Mononuclear cell (primary cell): ENCODE measurements at regions not wholly inside any gene's neighbourhood (a gene's known extent, or its start where the extent isn't known, plus 50 kb on each side); places are given as distances from the start of the nearest gene placed in this dataset.
"Not testable (repeated sequence)": the region's sequence is repeated elsewhere in the genome, so short reads cannot be mapped to it uniquely, and the experiment has no call there.

Experiments
- H3K27me3 ChIP-seq: 2 replicates; pipeline ENCODE4 v1.6.0; 2011; ENCODE audit warnings: low read length, control low read depth; ENCODE audit not compliant: insufficient read depth
- H3K4me1 ChIP-seq: 2 replicates; pipeline ENCODE4 v1.5.1; 2011; ENCODE audit warnings: mild to moderate bottlenecking, low read length, control low read depth; ENCODE audit not compliant: insufficient read depth
- H3K4me3 ChIP-seq: 2 replicates; pipeline ENCODE4 v1.5.1; 2011; ENCODE audit warnings: mild to moderate bottlenecking, low read length, moderate library complexity
- H3K9me3 ChIP-seq: 2 replicates; pipeline ENCODE4 v1.5.1; 2011; ENCODE audit warnings: low read depth, mild to moderate bottlenecking, control low read depth, low read length

DNA sequence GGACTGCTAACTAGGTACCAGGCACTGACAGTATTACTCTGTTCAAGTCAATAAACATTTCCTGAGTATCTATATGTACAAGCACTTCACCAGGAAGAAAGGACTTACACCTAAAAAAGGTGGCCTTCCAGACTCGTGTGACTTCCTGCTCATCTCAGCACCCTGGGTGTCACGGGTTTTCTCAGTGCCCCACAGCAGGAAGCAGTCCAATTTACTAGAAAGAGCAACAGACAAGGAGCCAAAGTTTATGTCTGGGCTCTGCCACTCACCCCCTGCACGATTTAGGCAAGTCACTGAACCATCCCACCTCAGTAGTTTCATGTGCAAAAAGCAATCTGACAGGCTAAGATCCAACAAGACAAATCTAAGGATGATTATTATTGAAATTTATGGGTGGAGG lies 92.4 kb downstream of the TMEM215 start:
- no peaks in the 10 kb centered on the region for H3K9me3 ChIP-seq
- no peaks in the 10 kb centered on the region for H3K4me1 ChIP-seq
- no peaks in the 10 kb centered on the region for H3K27me3 ChIP-seq

DNA sequence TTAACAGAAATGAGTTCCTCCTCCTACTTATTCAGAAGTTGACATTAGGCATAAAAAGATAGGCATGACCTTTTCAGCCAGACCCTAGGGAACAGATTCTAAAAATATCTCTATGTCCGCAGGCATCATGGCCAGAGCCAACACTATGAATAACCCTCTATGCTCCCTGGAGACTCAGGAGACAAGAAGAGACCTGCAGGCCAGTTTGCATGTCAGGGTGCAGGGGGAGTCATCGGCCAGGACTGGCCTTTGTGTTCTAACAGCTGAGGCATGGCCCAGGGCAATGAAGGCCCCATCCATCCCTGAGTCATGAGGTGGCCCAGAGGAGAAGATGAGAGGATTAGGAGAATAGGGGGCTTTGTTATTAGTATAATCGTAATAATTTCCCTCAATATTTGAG lies 93.8 kb downstream of the TMEM215 start:
- no peaks in the 10 kb centered on the region for H3K27me3 ChIP-seq
- no peaks in the 10 kb centered on the region for H3K9me3 ChIP-seq
- no peaks in the 10 kb centered on the region for H3K4me1 ChIP-seq
- H3K4me3 ChIP-seq, result no peak overlapping the region

More for the DNA sequence above, 92.4 kb downstream of the TMEM215 start:
- H3K4me3 ChIP-seq, result no peak overlapping the region

DNA sequence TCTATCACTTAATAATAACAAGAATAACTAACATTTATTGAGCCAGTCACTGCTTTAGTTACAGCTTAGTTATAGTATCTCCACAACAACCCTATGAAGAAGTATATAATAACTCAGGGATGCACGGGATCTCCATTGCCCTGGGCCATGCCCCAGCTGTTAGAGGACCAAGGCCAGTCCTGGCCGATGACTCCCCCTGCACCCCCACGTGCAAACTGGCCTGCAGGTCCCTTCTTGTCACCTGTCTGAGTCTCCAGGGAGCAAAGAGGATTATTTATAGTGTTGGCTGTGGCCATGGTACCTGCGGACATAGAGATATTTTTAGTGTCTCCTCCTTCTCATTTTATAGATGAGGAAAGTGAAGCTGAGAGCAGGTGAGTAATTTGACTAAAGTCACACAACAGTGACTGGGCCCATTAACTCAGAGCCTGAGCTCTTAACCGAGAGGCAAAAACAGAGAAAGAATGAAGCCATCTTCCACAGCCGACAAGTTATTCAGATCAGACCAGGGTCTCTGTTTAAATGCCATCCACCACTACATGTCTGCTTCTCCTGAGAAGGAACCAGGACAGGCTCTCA lies 94.4 kb downstream of the TMEM215 start:
- no peaks in the 10 kb centered on the region for H3K4me1 ChIP-seq
- no peak overlapping the region for H3K4me3 ChIP-seq
- H3K9me3 ChIP-seq, result no peaks in the 10 kb centered on the region
- no peaks in the 10 kb centered on the region for H3K27me3 ChIP-seq

DNA sequence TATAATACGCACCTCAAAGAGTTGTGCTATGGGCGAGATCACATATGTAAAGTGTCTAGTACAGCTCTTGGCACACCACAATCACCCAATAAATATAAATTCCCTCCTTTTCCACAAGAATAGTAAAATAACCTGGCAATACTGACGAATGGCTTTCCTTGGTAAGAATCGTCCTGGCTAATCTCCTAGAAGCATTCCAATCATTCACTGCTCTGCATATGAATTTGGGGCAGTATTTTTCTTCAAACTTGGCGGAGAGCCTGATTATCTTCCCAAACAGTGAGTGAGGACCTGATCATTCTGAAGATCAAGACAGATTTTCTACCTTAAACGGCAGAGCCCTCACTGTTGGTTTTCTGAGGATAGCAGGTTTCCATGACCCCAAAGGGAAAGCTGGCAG lies 96.0 kb downstream of the TMEM215 start:
- H3K4me1 ChIP-seq, result no peaks in the 10 kb centered on the region
- H3K9me3 ChIP-seq, result no peaks in the 10 kb centered on the region
- no peaks in the 10 kb centered on the region for H3K27me3 ChIP-seq
- H3K4me3 ChIP-seq, result no peak overlapping the region

DNA sequence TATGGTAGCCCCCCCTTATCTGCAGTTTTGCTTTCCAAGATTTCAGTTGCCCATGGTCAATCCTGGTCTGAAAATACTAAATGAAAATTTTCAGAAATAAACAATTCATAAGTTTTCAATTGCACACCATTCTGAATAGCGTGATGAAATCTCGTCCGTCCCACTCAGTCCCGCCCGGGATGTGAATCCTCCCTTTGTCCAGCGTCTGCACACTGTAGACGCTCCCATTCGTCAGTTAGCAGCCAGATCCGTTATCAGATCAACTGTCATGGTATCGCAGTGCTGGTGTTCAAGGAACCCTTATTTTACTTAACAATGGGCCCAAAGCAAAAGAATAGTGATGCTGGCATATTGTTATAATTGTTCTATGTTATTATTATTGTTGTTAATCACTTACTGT lies 98.6 kb downstream of the TMEM215 start:
- Histone ChIP-seq H3K4me3 (no peak overlapping the region), H3K9me3 (no peaks in the 10 kb centered on the region), H3K4me1 (no peaks in the 10 kb centered on the region), H3K27me3 (no peaks in the 10 kb centered on the region)

DNA sequence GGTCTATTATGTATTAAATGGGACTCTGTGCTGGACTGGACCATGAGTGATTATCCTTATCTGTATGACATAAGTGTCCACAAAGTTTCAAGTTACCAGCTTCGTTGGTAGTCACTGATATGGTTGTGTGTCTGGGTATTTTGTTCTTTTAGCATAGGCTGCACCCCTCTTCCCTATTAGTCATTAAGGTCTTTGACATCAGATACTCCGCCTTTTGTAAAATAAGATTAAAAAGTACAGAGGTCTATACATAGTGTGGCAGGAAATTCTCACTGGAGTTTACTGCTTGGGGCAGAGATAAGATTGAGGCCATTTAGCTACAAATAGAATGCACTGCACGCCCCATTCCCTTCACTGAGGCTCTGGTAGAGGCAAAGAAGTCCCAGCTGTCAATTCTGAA lies 99.4 kb downstream of the TMEM215 start:
- no peak overlapping the region for H3K4me3 ChIP-seq
- H3K4me1 ChIP-seq, result no peaks in the 10 kb centered on the region
- H3K27me3 ChIP-seq, result no peaks in the 10 kb centered on the region
- no peaks in the 10 kb centered on the region for H3K9me3 ChIP-seq

DNA sequence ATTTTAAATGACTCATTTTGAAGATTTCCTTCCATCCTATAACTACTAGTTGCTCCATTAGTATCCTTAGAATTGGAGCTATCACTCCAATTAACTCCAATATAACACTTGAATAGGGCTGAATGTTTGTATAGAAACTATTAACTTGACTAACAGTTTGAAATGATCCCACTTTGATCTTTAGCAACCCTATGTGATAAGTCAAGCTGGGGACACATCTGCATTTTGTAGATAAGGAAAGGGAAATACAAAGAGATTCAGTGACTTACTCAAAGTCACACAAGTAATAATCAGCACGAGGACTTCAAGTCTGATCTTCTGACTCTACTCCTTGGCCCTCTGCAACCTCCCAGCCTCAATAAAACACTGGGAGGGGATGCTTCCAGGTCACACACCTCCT lies 101.1 kb downstream of the TMEM215 start:
- Histone ChIP-seq H3K4me3 (no peak overlapping the region), H3K27me3 (no peaks in the 10 kb centered on the region), H3K9me3 (no peaks in the 10 kb centered on the region), H3K4me1 (no peaks in the 10 kb centered on the region)

DNA sequence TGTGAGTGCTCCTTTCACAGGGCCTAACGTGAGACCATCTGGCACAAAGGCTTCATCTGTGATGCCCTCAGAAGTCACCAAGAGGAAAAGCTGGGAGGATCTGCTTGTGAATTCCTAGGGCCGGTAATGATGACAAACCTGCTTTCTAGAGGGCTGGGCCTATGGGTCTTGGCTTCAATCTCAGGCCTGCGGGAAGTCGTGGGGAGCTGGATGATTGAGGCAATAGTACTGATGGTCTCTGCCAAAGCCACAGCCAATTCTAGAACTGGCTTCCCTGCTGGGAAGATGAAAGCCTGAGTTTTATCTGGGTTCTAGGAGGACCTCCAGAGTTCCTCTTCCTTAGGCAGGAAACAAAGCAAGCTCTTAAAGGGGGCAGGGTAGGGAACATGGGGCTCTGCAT lies 102.7 kb downstream of the TMEM215 start:
- H3K4me3 ChIP-seq, result no peak overlapping the region
- no peaks in the 10 kb centered on the region for H3K27me3 ChIP-seq
- no peaks in the 10 kb centered on the region for H3K9me3 ChIP-seq
- no peaks in the 10 kb centered on the region for H3K4me1 ChIP-seq

DNA sequence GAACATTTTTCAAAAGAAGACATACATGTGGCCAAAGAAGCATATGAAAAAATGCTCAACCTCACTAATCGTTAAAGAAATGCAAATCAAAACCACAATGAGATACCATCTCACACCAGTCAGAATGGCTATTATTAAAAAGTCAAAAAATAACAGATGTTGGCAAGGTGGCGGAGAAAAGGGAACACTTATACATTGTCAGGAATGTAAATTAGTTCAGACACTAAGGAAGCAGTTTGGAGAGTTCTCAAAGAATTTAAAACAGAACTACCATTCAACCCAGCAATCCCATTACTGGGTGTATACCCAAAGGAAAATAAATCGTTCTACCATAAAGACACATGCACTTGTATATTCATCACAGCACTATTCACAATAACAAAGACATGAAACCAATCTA lies 106.9 kb downstream of the APTX start:
- H3K4me3 ChIP-seq, H3K27me3 ChIP-seq, H3K9me3 ChIP-seq, H3K4me1 ChIP-seq: not testable (repeated sequence)

DNA sequence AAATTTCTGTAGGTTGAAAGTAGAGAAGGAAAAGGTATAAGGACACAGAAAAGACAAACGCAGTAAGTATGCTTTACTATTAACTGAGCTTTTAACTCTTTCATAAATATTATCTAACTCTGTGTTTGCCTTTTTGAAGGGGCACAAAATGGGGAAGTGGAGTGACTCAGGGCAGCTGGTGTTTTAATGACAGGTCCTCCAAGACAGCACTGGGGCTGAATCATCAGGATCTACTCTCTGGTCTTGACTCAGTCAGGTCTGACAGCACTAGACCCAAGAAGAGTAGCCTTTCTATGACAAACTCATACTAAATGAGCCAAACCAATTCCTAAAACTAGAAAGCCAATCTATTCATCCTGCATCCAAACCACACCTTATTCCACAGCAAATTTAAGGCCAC lies 102.2 kb downstream of the APTX start:
- H3K4me3 ChIP-seq, result no peak overlapping the region
- H3K4me1 ChIP-seq, result no peaks in the 10 kb centered on the region
- no peaks in the 10 kb centered on the region for H3K9me3 ChIP-seq
- peaks cover 25% of the 10 kb centered on the region for H3K27me3 ChIP-seq

DNA sequence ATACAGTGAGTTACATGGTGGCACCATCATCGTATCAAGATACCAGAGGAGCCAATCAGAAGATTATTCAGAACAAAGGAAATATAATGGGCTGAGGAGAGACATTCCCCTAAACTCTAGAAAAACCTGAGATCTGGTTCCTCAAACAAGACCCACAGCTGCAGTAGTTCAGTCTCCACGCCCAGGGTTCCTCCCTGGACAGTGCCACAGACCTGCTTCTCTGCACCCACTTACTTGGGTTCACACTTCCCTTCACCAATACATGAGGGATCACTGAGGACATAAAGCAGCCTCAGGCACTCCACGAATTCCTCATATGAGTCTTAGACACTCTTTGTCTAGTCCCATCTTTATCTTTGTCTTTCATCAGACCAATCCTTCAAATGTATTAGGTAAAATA lies 101.7 kb downstream of the APTX start:
- no peaks in the 10 kb centered on the region for H3K4me1 ChIP-seq
- H3K9me3 ChIP-seq, result no peaks in the 10 kb centered on the region
- H3K4me3 ChIP-seq, result no peak overlapping the region
- peaks cover 31% of the 10 kb centered on the region for H3K27me3 ChIP-seq

DNA sequence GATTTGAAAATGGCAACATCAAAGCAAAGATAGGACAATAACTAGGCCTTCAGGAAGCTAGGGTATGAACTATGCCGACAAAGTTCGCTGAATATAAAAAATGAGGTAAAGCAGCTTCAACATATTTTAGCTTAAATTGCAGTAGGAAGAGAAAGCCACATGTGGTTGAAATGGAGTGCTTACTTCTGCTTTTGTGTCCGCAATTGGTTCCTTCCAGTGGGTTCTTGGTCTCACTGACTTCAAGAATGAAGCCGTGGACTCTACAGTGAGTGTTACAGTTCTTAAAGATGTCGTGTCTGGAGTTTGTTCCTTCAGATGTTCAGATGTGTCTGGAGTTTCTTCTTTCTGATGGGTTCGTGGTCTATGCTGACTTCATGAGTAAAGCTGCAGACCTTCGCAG lies 95.2 kb downstream of the APTX start:
- no peaks in the 10 kb centered on the region for H3K9me3 ChIP-seq
- H3K27me3 ChIP-seq, result peaks cover 50% of the 10 kb centered on the region
- no peaks in the 10 kb centered on the region for H3K4me1 ChIP-seq
- H3K4me3 ChIP-seq, result no peak overlapping the region

DNA sequence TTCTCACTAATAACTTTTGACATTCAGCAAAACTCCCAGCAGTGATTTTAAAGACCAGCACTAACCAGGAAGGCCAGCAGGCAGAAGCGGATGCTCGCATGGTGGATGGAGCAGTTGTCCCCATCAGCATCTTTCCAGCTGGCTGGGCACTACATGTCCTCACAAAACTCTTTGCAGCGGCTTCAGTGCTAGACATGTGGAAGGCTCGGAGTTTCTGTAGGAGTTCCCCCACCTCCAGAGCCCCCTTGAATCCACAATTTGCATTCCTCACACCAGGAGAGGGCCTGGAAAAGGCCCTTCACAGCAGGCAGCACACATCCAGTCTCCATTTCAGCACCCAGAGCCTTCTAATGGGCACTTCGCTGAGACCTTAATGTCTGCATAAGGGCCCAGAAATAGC lies 85.6 kb downstream of the APTX start:
- no peaks in the 10 kb centered on the region for H3K27me3 ChIP-seq
- H3K4me1 ChIP-seq, result no peaks in the 10 kb centered on the region
- H3K4me3 ChIP-seq, result no peak overlapping the region
- no peaks in the 10 kb centered on the region for H3K9me3 ChIP-seq

DNA sequence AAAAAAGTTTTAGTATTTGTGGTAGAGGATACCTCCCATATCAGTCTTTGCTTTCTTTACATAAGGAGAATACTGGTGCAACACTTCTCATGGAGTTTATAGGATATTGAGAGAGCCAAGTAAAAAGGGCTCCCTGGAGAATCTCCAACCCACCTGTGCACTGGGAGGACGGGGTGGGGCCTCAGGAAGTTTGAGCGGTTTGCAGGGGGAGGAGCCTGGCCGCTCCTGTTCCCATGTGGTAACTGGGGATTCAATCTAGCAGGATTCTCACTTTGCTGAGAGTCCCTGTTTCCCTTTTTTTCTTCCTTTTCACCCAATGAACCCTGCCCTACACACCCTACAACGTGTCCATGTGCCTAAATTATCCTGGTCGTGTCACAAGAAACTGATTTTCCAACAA lies 82.8 kb downstream of the APTX start:
- Histone ChIP-seq H3K27me3 (no peaks in the 10 kb centered on the region), H3K9me3 (no peaks in the 10 kb centered on the region), H3K4me1 (no peaks in the 10 kb centered on the region), H3K4me3 (no peak overlapping the region)
